HEK293 (cell line): ENCODE measurements at regions not wholly inside any gene's neighbourhood (a gene's known extent, or its start where the extent isn't known, plus 50 kb on each side); places are given as distances from the start of the nearest gene placed in this dataset.

Source experiments
- ZNF274 ChIP-seq, 2 experiments: fragments of 200-500 bp in 1 of 2; fragments of 450-650 bp in 1 of 2; sonication (Bioruptor generic) in 1 of 2; formaldehyde crosslinking in 1 of 2; IDR thresholded peaks; 2 replicates each; pipeline versions ENCODE4 v1.5.1 to v1.6.1; 2014 to 2016; ENCODE audit warnings: borderline replicate concordance in 1 of 2, inconsistent platforms in 1 of 2, low read length in 1 of 2, missing biosample characterization in 1 of 2, missing genetic modification characterization in 1 of 2
- ZNF423 ChIP-seq: fragments of 450-650 bp; formaldehyde crosslinking; IDR thresholded peaks from 2 replicates; pipeline ENCODE4 v1.5.1; 2016; ENCODE audit warnings: missing biosample characterization, missing genetic modification characterization
- ZNF510 ChIP-seq: fragments of 450-650 bp; formaldehyde crosslinking; IDR thresholded peaks from 2 replicates; pipeline ENCODE4 v1.5.1; 2018; ENCODE audit warnings: mild to moderate bottlenecking, missing genetic modification characterization, missing biosample characterization; ENCODE audit not compliant: insufficient replicate concordance
- TF ChIP-seq, protein P1 (sequence below): fragments of 450-650 bp; formaldehyde crosslinking; IDR thresholded peaks from 2 replicates; pipeline ENCODE4 v1.5.1; 2016; ENCODE audit warnings: missing biosample characterization, missing genetic modification characterization

DNA sequence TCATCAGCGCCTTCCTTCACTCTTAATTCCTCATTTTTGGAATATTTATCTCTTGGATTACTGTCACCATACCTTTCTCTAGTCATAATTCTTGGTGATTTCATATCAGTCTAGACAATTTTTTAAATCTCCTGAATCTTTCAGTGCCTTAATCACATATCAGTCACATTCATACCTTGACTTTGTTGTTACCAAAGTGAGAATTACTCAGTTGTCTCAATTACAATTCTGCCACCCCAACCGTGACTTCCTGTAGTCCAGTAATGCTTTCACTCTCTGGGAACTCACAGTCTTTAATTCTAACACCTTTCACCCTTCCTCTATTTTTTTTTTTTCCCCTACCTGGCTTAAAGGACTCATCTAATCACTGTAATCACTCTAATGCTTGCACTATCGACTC, 1275.3 kb upstream of the TENM3 start:
- TF ChIP-seq, protein P1, sequence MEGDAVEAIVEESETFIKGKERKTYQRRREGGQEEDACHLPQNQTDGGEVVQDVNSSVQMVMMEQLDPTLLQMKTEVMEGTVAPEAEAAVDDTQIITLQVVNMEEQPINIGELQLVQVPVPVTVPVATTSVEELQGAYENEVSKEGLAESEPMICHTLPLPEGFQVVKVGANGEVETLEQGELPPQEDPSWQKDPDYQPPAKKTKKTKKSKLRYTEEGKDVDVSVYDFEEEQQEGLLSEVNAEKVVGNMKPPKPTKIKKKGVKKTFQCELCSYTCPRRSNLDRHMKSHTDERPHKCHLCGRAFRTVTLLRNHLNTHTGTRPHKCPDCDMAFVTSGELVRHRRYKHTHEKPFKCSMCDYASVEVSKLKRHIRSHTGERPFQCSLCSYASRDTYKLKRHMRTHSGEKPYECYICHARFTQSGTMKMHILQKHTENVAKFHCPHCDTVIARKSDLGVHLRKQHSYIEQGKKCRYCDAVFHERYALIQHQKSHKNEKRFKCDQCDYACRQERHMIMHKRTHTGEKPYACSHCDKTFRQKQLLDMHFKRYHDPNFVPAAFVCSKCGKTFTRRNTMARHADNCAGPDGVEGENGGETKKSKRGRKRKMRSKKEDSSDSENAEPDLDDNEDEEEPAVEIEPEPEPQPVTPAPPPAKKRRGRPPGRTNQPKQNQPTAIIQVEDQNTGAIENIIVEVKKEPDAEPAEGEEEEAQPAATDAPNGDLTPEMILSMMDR (tag by site-specific recombination) = no peak
- TF ChIP-seq ZNF423 (tag by site-specific recombination) (no peak), ZNF510 (tag by site-specific recombination) (no peak), ZNF274 (IDR thresholded peaks at IDR 0.05; ENCODE audit: low read length) (no peak), ZNF274 (tag by site-specific recombination; IDR thresholded peaks at IDR 0.05; ENCODE audit: borderline replicate concordance) (no peak)
